Lower leg skin (tissue), 4 donors: ENCODE measurements at regions not wholly inside any gene's neighbourhood (a gene's known extent, or its start where the extent isn't known, plus 50 kb on each side); places are given as distances from the start of the nearest gene placed in this dataset.
"Not testable (repeated sequence)": the region's sequence is repeated elsewhere in the genome, so short reads cannot be mapped to it uniquely, and the experiment has no call there.

Experiments used
- DNase-seq, 2 donors: peaks; one replicate each; pipeline ENCODE4 v3.0.0-alpha.2; 2019; ENCODE audit warnings: low spot score in 2 of 2
- H3K4me3 ChIP-seq: fragments of 200-600 bp; sonication (generic); 2 replicates; pipeline ENCODE4 v1.5.1; 2017; ENCODE audit warnings: mild to moderate bottlenecking, low read depth; ENCODE audit not compliant: poor library complexity, severe bottlenecking
- CTCF ChIP-seq, 3 donors: fragments of 450-650 bp; IDR thresholded peaks; one replicate each; pipeline ENCODE4 v1.5.1; 2016; ENCODE audit warnings: antibody characterized with exemption in 3 of 3, mild to moderate bottlenecking in 3 of 3, moderate library complexity in 2 of 3
- POLR2A ChIP-seq, 2 donors: fragments of 450-650 bp; IDR thresholded peaks; one replicate each; pipeline ENCODE4 v1.6.1; 2016 to 2017; ENCODE audit warnings: antibody characterized with exemption in 2 of 2, mild to moderate bottlenecking in 1 of 2, moderate library complexity in 1 of 2
- WGBS, 2 donors: methylation state at CpG; one replicate each; pipeline ENCODE4 v1.1.5; 2018; 5-methylcytosine and 5-hydroxymethylcytosine counted together
- intact Hi-C: fragments of 100-400 bp; cut with DNase I; formaldehyde crosslinking; loops from one replicate; pipeline ENCODE4 v1.15.0; 2023; ENCODE audit warnings: low total_unique reads

- no peak overlapping the region for H3K4me3 ChIP-seq
- TF ChIP-seq CTCF (IDR thresholded peaks at IDR 0.05) (no peak), POLR2A (IDR thresholded peaks at IDR 0.05) (no peak)
- intact Hi-C loops, result no loop called here
- DNase-seq, result no peak
- WGBS, 2 donors, result 92 to 96% methylated on average over 15 of the region's 15 CpGs
Measured at GRCh38 chr22:25393121-25393805, 171.2 kb upstream of the GRK3 start.

GRCh38 chr22:25395468-25395867 is 169.0 kb upstream of the GRK3 start:
- intact Hi-C loops, result no loop called here
- H3K4me3 ChIP-seq, result no peak overlapping the region
- TF ChIP-seq CTCF (IDR thresholded peaks at IDR 0.05) (no peak), POLR2A (IDR thresholded peaks at IDR 0.05) (no peak)
- WGBS, 2 donors, result 61 to 67% methylated on average over 8 of the region's 8 CpGs
- no peak for DNase-seq

- no peak for DNase-seq
- intact Hi-C loops, result no loop called here
- H3K4me3 ChIP-seq, result no peak overlapping the region
- WGBS, 2 donors, result 79 to 87% methylated on average over 3 of the region's 3 CpGs
- no peak for TF ChIP-seq CTCF (IDR thresholded peaks at IDR 0.05)
- TF ChIP-seq POLR2A (IDR thresholded peaks at IDR 0.05), result no peak
Measured at GRCh38 chr22:25395915-25396314, 168.6 kb upstream of the GRK3 start.

- intact Hi-C loops, result no loop called here
- no peak for TF ChIP-seq CTCF (IDR thresholded peaks at IDR 0.05)
- no peak for TF ChIP-seq POLR2A (IDR thresholded peaks at IDR 0.05)
- H3K4me3 ChIP-seq, result no peak overlapping the region
- 95 to 96% methylated on average over 10 of the region's 10 CpGs for WGBS, 2 donors
- no peak for DNase-seq
Measured at GRCh38 chr22:25396615-25397200, 167.8 kb upstream of the GRK3 start.

- WGBS, 2 donors, result 54 to 61% methylated on average over 3 of the region's 3 CpGs
- TF ChIP-seq POLR2A (IDR thresholded peaks at IDR 0.05) (no peak), CTCF (IDR thresholded peaks at IDR 0.05) (no peak)
- no peak for DNase-seq
- intact Hi-C loops, result no loop called here
- H3K4me3 ChIP-seq, result no peak overlapping the region
Measured at GRCh38 chr22:25397616-25398015, 166.9 kb upstream of the GRK3 start.

- DNase-seq, intact Hi-C loops: not testable (repeated sequence)
- 92 to 96% methylated on average over 6 of the region's 6 CpGs for WGBS, 2 donors
Measured at GRCh38 chr22:25398591-25399062, 165.8 kb upstream of the GRK3 start.

More at GRCh38 chr22:25398591-25399062, 165.8 kb upstream of the GRK3 start:
- H3K4me3 ChIP-seq, result not testable (repeated sequence)
